Stimulated activated naive B cell treated with anti-CD40 and anti-IgM and Interleukin-4, amounts not matched to agents 10 μg/mL and 1 μg/mL and 100 μg/mL, for 72 hours (primary cell): ENCODE measurements at regions not wholly inside any gene's neighbourhood (a gene's known extent, or its start where the extent isn't known, plus 50 kb on each side); places are given as distances from the start of the nearest gene placed in this dataset.
A peak's percentile ranks its signal among the peaks of the same experiment; 100 is the strongest.
"Not testable (repeated sequence)": the region's sequence is repeated elsewhere in the genome, so short reads cannot be mapped to it uniquely, and the experiment has no call there.

ENCODE experiments used
- ATAC-seq, 2 donors: fragments of 150-1000 bp; cut with Tn5 transposase; replicated peaks; 2 replicates each; pipeline ENCODE4 v1.10.0; 2021; ENCODE audit warnings: moderate library complexity in 1 of 2
- DNase-seq: peaks from one replicate; pipeline ENCODE4 v3.0.0; 2021
- H3K27ac Mint-ChIP-seq: one replicate; pipeline ENCODE4 v1.8.0; 2022; ENCODE audit warnings: mild to moderate bottlenecking, mixed read lengths
- H3K27me3 Mint-ChIP-seq, 2 donors: one replicate each; pipeline ENCODE4 v1.8.0; 2022; ENCODE audit warnings: mixed read lengths in 2 of 2
- H3K36me3 Mint-ChIP-seq, 2 donors: one replicate each; pipeline ENCODE4 v1.8.0; 2022; ENCODE audit warnings: mixed read lengths in 2 of 2, mild to moderate bottlenecking in 1 of 2
- H3K4me1 Mint-ChIP-seq, 2 donors: one replicate each; pipeline ENCODE4 v1.8.0; 2022; ENCODE audit warnings: mixed read lengths in 2 of 2, mild to moderate bottlenecking in 1 of 2
- H3K4me3 Mint-ChIP-seq, 2 donors: one replicate each; pipeline ENCODE4 v1.8.0; 2022; ENCODE audit warnings: mild to moderate bottlenecking in 2 of 2, mixed read lengths in 2 of 2, moderate library complexity in 1 of 2
- H3K9me3 Mint-ChIP-seq, 2 donors: one replicate each; pipeline ENCODE4 v1.8.0; 2022; ENCODE audit warnings: mixed read lengths in 2 of 2, mild to moderate bottlenecking in 1 of 2

- Mint-ChIP-seq H3K27ac (no peak overlapping the region), H3K4me3 (no peak overlapping the region), H3K27me3 (no peaks in the 10 kb centered on the region), H3K9me3 (peaks cover 0 to 3% of the 10 kb centered on the region in 2 donors), H3K4me1 (peaks cover 18 to 39% of the 10 kb centered on the region in 2 donors), H3K36me3 (peaks cover 0 to 3% of the 10 kb centered on the region in 2 donors)
- ATAC-seq (peak; percentile 82 to 87), DNase-seq (peak; percentile 20)
Observed at GRCh38 chr6:15950962-15951569, 177.8 kb upstream of the MYLIP start.

DNA sequence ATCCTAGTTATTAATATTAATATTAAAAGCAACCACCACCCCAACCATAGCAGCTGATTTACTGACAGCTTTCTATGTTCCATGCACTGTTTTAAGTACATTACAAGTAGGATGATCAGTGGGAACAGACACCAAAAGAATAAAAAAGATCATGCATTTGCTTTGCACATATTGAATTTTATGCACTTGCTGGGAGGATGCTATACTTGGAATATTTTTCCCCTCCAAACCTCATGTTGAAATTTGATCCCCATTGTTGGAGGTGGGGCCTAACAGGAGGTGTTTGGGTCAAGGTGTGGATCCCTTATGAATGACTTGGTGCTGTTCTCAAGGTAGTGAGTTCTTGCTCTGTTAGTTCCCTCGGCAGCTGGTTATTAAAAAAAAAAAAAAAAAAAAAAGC, 178.9 kb upstream of the MYLIP start:
- H3K27ac Mint-ChIP-seq = no peak overlapping the region
- DNase-seq = no peak
- H3K4me1 Mint-ChIP-seq = peaks cover 18 to 39% of the 10 kb centered on the region in 2 donors
- no peaks in the 10 kb centered on the region for H3K27me3 Mint-ChIP-seq
- ATAC-seq = no peak
- H3K4me3 Mint-ChIP-seq = no peak overlapping the region
- peaks cover 0 to 3% of the 10 kb centered on the region in 2 donors for H3K9me3 Mint-ChIP-seq
- peaks cover 0 to 3% of the 10 kb centered on the region in 2 donors for H3K36me3 Mint-ChIP-seq

DNA sequence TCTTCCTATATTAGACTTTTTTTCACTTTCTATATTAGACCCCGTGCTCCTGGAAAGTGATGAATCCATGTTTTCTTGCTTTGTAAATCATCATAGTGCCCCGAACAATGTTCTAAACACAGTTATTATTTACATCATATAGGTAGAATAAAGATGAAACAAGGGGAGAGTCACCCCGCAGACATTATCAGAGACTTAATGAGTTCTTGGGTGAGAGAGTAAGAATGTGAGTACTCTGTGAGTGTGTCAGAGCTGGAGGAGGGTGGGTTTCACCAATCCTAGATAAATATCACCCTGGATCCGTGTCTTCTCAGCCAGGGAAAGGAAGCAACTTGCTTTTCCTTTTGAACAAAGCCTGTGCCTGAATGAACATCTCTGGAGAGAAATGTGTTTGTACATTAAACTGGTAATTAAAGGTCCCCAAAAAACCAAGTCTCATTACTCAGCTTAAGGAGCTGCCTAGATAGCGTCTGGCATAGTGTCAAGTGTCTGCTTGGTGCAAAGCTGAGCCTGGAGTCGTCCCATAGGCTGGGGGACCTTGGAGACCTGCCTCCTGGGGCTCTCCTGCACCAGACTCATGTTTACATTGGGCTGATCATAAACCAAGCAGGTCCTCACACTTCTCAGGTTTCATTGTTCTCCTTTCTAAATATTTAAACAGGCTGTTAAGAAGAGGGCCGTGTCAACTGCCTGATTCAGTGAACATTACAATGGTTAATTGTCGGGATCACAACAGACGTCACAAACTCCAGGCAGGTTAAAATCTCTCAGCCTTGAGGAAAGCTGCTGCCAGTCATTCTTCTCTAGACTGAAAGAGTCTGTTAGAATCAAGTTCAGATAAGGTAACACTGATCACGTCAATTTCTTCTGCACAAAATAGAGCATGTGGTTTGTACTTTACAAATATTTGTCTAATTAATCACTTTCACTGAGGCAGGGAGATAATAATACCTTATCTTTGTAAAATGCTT, 179.7 kb upstream of the MYLIP start:
- Mint-ChIP-seq H3K4me3 (no peak overlapping the region), H3K36me3 (peaks cover 0 to 3% of the 10 kb centered on the region in 2 donors), H3K27me3 (no peaks in the 10 kb centered on the region), H3K4me1 (peaks cover 17 to 35% of the 10 kb centered on the region in 2 donors), H3K9me3 (peaks cover 0 to 3% of the 10 kb centered on the region in 2 donors), H3K27ac (no peak overlapping the region)
- DNase-seq = no peak
- no peak for ATAC-seq

DNA sequence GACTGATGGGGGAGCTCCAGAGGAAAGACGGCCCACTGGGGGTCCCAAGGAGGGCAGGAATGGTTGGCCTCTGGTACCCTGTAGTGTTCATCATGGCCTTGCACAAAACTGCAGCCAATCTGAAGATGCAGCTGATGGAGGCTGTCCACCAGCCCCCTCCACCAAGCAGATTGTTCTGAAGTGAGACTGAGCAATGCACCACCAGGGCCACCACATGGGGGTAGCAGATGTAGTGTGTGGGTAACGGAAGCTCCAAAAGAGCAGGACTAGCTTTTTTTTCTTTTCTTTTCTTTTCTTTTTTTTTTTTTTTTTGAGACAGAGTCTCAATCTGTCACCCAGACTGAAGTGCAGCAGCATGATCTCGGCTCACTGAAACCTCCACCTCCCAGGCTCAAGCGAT, 181.0 kb upstream of the MYLIP start:
- peaks cover 0 to 3% of the 10 kb centered on the region in 2 donors for H3K36me3 Mint-ChIP-seq
- no peak for DNase-seq
- no peak for ATAC-seq
- no peaks in the 10 kb centered on the region for H3K27me3 Mint-ChIP-seq
- no peak overlapping the region for H3K27ac Mint-ChIP-seq
- peaks cover 15 to 26% of the 10 kb centered on the region in 2 donors for H3K4me1 Mint-ChIP-seq
- no peak overlapping the region for H3K4me3 Mint-ChIP-seq
- peaks cover 0 to 3% of the 10 kb centered on the region in 2 donors for H3K9me3 Mint-ChIP-seq

DNA sequence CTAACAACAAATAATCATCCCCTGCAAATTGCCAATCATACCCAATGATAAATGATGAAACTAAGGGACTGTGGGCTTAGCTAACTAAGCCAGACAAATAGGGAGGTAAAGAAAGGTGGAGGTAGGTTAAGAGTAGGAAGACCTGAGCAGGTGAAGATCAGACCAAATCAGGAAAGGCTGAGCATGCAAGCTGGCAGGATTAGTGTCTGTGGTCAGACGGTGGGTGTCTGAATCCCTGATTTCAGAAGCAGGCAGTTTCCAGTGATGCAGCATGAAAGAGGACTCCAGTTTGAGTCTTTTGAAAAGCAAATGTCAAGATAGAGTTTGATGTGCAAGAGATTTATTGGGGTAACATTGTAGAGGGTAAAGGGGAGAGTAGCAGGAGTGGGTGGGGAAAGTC, 181.4 kb upstream of the MYLIP start:
- no peak for ATAC-seq
- Mint-ChIP-seq H3K4me1 (peaks cover 13 to 23% of the 10 kb centered on the region in 2 donors), H3K27me3 (no peaks in the 10 kb centered on the region), H3K27ac (no peak overlapping the region), H3K4me3 (no peak overlapping the region), H3K36me3 (peaks cover 0 to under 1% of the 10 kb centered on the region in 2 donors), H3K9me3 (peaks cover 0 to 3% of the 10 kb centered on the region in 2 donors)
- DNase-seq = no peak

GRCh38 chr6:15946701-15947385, 182.0 kb upstream of the MYLIP start:
- peaks cover 11 to 18% of the 10 kb centered on the region in 2 donors for H3K4me1 Mint-ChIP-seq
- no peak overlapping the region for H3K27ac Mint-ChIP-seq
- H3K4me3 Mint-ChIP-seq = no peak overlapping the region
- DNase-seq = no peak
- H3K9me3 Mint-ChIP-seq = peaks cover 0 to 3% of the 10 kb centered on the region in 2 donors
- no peaks in the 10 kb centered on the region for H3K36me3 Mint-ChIP-seq
- no peaks in the 10 kb centered on the region for H3K27me3 Mint-ChIP-seq
- ATAC-seq = no peak

DNA sequence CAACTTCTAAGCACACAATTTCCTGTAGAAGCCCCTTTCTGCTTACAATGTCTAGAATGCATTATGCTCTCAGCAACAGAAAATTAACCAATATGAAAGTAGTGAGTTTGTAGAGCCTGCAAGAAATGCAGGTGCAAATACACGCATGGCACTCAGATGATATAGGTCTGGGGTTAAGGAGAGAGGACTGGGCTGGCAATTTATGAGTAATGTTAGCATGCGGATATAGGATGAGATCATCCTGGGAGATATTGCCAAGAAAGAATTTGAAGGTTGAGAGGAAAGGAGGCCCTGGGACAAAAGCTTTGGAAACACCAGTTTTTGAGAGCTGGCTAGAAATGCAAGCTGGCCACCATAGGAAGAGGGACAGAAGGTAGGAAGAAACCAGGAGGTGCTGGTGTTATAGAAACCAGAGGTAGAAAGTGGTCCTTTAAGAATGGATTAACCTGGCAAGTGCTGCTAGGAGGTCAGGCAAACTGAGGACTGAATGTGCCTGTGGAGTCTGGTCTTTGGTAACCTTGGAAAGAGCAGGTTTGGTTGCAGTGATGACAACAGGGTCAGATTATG, 183.2 kb upstream of the MYLIP start:
- peaks cover 0 to 3% of the 10 kb centered on the region in 2 donors for H3K36me3 Mint-ChIP-seq
- no peak overlapping the region for H3K4me3 Mint-ChIP-seq
- ATAC-seq (no peak), DNase-seq (no peak)
- peaks cover 9 to 13% of the 10 kb centered on the region in 2 donors for H3K4me1 Mint-ChIP-seq
- no peaks in the 10 kb centered on the region for H3K27me3 Mint-ChIP-seq
- H3K9me3 Mint-ChIP-seq = peaks cover 0 to 3% of the 10 kb centered on the region in 2 donors
- H3K27ac Mint-ChIP-seq = no peak overlapping the region

DNA sequence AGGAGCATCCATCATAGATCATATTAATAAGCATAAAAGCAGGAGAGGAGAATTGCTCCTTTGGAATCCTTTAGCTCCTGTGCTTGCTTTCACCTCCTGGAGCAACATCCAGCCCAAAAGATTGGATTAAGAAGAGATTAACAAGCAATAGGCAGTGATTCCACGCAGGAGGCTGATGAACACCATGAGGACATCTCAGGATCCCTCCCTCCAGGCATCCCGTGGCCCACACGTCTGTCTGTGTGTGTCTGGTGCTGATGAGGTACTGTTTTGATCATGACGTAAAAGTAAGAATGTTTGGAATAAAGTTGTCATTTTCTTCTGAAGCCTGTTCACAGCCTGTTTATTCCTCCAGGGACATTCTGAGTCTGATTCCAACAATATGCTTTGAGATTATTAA, 185.5 kb upstream of the MYLIP start:
- peaks cover 3 to 4% of the 10 kb centered on the region in 2 donors for H3K9me3 Mint-ChIP-seq
- H3K4me1 Mint-ChIP-seq = peaks cover 6 to 8% of the 10 kb centered on the region in 2 donors
- DNase-seq (no peak), ATAC-seq (no peak)
- H3K36me3 Mint-ChIP-seq = peaks cover 0 to 9% of the 10 kb centered on the region in 2 donors
- H3K4me3 Mint-ChIP-seq = no peak overlapping the region
- no peaks in the 10 kb centered on the region for H3K27me3 Mint-ChIP-seq
- no peak overlapping the region for H3K27ac Mint-ChIP-seq

- peaks cover 4 to 7% of the 10 kb centered on the region in 2 donors for H3K9me3 Mint-ChIP-seq
- ATAC-seq = peak; percentile 54 to 71
Observed at GRCh38 chr6:15941168-15941567, 187.7 kb upstream of the MYLIP start.

DNA sequence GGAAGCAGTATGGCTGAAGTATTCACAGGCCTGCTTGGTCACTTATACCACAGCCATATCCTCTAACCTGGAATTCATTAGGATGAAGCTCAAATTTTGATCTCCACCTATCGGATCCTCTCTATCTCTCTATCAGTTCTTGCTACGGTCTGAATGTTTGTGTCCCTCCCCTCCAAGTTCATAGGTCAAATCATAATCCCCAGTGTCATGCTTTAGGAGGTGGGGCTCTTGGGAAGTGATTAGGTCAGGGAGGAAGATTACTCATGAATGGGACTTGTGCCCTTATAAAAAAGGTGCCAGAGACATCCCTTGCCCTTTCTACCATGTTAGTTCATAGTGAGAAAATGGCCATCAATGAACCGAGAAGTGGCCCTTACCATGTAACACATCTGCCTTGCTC, 190.8 kb upstream of the MYLIP start:
- H3K36me3 Mint-ChIP-seq = peaks cover 0 to 9% of the 10 kb centered on the region in 2 donors
- H3K9me3 Mint-ChIP-seq = peaks cover 4 to 7% of the 10 kb centered on the region in 2 donors
- no peak overlapping the region for H3K4me3 Mint-ChIP-seq
- no peak overlapping the region for H3K27ac Mint-ChIP-seq
- no peaks in the 10 kb centered on the region for H3K27me3 Mint-ChIP-seq
- no peak for DNase-seq
- no peak for ATAC-seq
- peaks cover 25 to 30% of the 10 kb centered on the region in 2 donors for H3K4me1 Mint-ChIP-seq

More at GRCh38 chr6:15941168-15941567, 187.7 kb upstream of the MYLIP start:
- DNase-seq = peak; percentile 4
- Mint-ChIP-seq H3K4me1 (peaks cover 22 to 23% of the 10 kb centered on the region in 2 donors), H3K27ac (peak overlapping the region; percentile 52), H3K36me3 (peaks cover 0 to 9% of the 10 kb centered on the region in 2 donors), H3K4me3 (no peak overlapping the region), H3K27me3 (no peaks in the 10 kb centered on the region)

- no peaks in the 10 kb centered on the region for H3K27me3 Mint-ChIP-seq
- DNase-seq (no peak), ATAC-seq (no peak)
- peaks cover 4 to 7% of the 10 kb centered on the region in 2 donors for H3K9me3 Mint-ChIP-seq
- H3K4me1 Mint-ChIP-seq = peaks cover 25 to 30% of the 10 kb centered on the region in 2 donors
- H3K4me3 Mint-ChIP-seq = no peak overlapping the region
- H3K36me3 Mint-ChIP-seq = peaks cover 0 to 9% of the 10 kb centered on the region in 2 donors
- no peak overlapping the region for H3K27ac Mint-ChIP-seq
Observed at GRCh38 chr6:15937602-15938001, 191.3 kb upstream of the MYLIP start.

DNA sequence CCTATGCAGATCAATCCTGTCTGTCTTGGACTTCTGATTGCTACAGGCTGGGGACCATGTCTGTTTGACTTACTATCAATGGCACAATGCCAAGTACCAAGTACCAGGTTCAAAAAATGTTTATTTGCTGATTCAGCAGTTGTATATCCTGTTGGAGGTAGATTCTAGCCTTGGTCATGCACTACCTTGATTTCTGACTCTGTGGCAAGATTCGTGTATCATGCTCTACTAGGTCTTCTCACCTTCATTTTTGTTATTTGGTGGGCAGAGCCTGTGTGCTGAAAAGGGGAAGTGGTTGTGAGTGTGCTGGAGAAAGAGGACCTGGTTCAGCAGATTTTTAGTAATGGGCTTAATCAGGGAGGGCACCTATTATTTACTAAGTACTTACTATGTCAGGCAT, 192.4 kb upstream of the MYLIP start:
- Mint-ChIP-seq H3K27ac (peak overlapping the region; percentile 20), H3K36me3 (peaks cover 0 to 10% of the 10 kb centered on the region in 2 donors), H3K4me1 (peaks cover 25 to 30% of the 10 kb centered on the region in 2 donors), H3K9me3 (peaks cover 6 to 12% of the 10 kb centered on the region in 2 donors), H3K4me3 (no peak overlapping the region), H3K27me3 (no peaks in the 10 kb centered on the region)
- DNase-seq = peak; percentile 67
- ATAC-seq = peak; percentile 95 to 96

- no peaks in the 10 kb centered on the region for H3K27me3 Mint-ChIP-seq
- H3K4me1 Mint-ChIP-seq = peaks cover 21 to 23% of the 10 kb centered on the region in 2 donors
- peaks cover 6 to 13% of the 10 kb centered on the region in 2 donors for H3K36me3 Mint-ChIP-seq
- peaks cover 9 to 18% of the 10 kb centered on the region in 2 donors for H3K9me3 Mint-ChIP-seq
- peak overlapping the region; percentile 31 for H3K27ac Mint-ChIP-seq
- ATAC-seq = no peak
- H3K4me3 Mint-ChIP-seq = no peak overlapping the region
- DNase-seq = no peak
Observed at GRCh38 chr6:15935661-15936060, 193.2 kb upstream of the MYLIP start.

DNA sequence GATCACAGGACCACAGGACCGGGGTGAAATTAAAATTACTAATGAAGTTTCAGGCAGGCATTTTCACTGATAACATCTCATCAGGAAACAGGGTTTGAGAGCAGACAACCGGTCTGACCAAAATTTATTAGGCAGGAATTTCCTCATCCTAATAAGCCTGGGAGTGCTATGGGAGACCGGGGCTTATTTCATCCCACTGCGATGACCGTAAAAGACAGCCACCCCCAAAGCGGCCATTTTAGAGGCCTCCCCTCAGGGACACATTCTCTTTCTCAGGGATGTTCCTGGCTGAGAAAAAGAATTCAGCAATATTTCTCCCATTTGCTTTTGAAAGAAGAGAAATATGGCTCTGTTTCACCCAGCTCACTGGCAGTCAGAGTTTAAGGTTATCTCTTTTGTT, 197.2 kb upstream of the MYLIP start:
- peaks cover 8 to 15% of the 10 kb centered on the region in 2 donors for H3K9me3 Mint-ChIP-seq
- not testable (repeated sequence) for H3K27me3 Mint-ChIP-seq, ATAC-seq, DNase-seq, H3K4me3 Mint-ChIP-seq, H3K27ac Mint-ChIP-seq
- peaks cover 7 to 10% of the 10 kb centered on the region in 2 donors for H3K36me3 Mint-ChIP-seq
- H3K4me1 Mint-ChIP-seq = peaks cover 9 to 17% of the 10 kb centered on the region in 2 donors
